GM12801 (cell line): ENCODE measurements at regions not wholly inside any gene's neighbourhood (a gene's known extent, or its start where the extent isn't known, plus 50 kb on each side); places are given as distances from the start of the nearest gene placed in this dataset.

Experiments
- TF ChIP-seq, protein P1 (sequence below): IDR thresholded peaks from one replicate; pipeline ENCODE4 v1.5.1; 2011; ENCODE audit warnings: control low read depth; ENCODE audit not compliant: insufficient read length; ENCODE audit errors: extremely low read depth

DNA sequence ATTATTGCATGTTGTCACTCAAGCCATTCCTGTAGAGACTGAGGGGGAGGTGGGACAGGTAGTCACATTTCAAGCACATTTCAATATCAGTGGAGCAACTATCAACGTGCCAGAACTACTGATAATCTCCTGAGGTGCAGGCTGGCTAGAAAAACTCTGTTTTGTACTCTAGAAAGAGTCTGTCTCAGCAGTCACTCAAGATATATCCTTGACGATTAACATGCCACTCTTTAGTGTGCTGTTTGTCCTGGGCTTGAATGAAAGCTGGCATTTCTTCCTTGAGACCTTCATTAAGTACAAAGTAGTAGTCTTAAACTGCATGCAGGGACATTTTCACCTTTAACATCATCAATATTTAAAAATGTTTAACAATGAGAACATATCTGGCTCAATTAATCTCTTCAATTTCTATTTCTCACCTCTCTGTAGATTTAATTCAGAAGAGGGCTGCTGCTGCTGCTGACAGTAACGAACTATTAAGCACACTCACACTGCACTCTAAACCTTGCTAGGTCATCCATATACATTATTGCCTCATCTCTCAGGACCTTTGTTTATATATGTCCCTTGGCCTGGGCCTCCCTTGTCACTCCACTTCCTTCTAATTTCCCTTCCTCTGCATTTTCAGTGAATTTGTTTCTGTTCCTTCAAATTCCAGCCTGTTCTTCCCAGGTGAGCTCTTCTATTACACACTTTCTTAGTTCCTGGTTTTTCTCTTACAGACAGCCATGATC is 412.0 kb downstream of the HAPSTR1 start:
- TF ChIP-seq, protein P1, sequence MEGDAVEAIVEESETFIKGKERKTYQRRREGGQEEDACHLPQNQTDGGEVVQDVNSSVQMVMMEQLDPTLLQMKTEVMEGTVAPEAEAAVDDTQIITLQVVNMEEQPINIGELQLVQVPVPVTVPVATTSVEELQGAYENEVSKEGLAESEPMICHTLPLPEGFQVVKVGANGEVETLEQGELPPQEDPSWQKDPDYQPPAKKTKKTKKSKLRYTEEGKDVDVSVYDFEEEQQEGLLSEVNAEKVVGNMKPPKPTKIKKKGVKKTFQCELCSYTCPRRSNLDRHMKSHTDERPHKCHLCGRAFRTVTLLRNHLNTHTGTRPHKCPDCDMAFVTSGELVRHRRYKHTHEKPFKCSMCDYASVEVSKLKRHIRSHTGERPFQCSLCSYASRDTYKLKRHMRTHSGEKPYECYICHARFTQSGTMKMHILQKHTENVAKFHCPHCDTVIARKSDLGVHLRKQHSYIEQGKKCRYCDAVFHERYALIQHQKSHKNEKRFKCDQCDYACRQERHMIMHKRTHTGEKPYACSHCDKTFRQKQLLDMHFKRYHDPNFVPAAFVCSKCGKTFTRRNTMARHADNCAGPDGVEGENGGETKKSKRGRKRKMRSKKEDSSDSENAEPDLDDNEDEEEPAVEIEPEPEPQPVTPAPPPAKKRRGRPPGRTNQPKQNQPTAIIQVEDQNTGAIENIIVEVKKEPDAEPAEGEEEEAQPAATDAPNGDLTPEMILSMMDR = no peak

DNA sequence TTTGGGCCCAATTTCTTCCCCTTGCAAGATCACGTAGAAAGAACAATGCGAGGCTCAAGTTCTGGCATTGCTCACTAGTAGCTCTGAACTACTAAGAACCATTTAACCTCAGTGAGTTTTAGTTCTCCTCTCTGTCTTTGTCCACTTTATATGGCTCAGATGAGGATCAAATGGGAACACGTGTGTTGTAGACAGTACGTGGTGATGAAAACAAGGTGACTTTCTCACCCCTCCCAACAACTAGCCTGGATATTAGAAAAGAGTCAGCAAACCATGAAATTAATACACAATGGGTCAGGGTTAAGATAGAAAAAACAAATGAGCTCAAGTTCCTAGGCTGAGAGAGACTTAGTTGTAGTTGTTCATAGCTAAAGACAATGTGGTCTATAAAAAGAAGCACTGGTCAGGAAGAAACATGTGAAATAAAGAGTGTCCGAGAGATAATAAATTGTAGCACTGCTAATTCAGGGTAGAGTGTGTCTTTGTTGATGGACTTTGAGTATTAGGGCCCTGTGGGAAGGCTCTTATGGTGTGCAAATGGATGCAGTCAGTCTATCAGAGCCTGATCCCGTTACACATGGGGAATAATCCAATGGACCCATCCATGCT is 417.0 kb downstream of the HAPSTR1 start:
- TF ChIP-seq, protein P1 = no peak

DNA sequence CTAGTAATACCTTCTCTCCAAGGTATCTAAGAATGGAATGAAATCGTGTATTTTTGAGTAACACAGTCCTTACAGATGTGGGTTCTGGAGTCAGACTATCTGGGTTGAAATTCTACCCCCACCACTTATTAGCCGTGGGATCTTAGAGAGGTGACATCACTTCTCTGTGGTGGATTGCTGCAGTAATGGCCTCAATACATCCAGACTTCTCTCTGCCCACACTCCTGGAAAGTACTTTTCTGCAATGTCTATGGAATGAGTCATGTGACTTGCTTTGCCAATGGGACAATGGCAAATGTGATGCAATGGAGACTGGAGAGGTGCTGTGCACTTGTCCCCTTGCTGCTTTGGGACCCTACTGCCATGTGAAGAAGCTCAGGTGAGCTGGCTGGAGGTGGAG is 418.2 kb downstream of the HAPSTR1 start:
- TF ChIP-seq, protein P1 = no peak

DNA sequence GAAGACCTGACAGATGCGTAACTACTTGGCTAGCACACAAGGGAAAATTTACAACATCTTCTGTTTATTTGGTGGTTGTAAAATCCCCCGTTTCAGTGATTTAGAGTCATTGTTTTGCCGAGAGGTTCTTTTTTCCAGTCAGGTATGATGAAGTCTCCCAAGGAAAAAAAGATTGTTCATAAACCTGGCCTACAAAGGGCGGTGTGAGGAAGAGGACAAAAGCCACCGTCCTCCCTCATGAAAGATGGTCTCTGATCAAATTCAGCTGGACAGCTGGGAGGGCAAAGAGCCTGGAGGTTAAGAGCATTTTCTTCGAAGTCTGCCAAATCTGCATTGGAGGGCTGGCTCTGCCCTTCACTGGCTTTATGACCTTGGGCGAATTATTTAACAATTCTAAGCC is 419.9 kb downstream of the HAPSTR1 start:
- TF ChIP-seq, protein P1 = no peak

DNA sequence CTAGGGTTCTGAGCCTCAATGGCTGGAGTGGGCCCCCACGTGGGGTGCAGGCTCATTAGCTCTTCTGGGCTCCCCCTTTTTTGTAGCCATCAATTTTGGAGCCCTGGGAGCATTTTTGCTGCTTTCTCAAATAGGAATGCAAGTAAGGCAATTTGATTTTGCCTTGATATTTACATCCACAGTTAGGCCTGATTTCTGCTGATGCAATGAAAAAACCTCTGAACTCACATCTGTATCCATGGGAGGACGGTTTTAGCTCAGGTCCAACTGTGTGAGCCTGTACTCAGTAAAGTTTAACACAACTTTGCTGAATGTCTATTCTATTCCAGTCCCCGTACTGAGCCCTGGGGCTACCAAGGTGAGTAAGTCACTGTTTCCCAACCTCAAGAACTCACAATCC is 425.0 kb downstream of the HAPSTR1 start:
- TF ChIP-seq, protein P1 = no peak

DNA sequence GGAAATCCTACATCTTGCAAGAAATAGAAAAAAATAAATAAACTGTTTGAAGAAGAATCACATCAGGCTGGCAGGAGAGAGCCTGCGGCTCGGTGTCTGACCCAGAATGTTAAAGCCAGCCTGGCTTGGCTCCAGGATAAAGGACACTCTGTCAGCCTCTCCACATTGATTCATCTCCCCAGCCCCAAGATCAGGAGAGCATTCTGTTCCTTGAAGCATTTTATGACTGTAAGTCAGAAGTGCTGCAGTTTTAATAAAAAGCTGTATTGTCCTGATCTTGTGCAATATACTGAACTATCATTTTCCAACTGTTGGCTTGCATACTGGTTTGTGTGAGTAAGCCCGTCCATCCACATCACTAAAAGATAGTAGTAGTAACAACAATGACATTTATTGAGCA is 426.6 kb downstream of the HAPSTR1 start:
- TF ChIP-seq, protein P1 = no peak

DNA sequence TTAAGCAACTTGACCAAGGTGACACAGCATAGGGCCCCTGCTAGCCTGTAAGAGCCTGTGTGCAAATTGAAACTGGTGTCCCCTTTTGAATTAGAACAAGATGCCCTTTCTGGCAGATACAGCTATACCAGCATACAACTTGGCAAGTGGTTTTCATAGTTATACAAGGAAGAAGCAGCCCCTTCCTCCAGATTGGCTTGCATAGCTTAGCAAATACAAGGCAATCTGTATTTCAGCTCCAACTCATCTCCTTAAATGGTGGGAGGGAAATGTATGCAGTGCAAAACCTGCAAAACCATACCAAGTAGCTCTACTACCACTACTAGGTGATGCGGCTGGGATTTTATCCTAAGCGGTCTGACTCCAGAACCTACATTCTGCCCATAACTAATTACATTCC is 427.1 kb downstream of the HAPSTR1 start:
- TF ChIP-seq, protein P1 = no peak
